LHCN-M2 (cell line): ENCODE measurements at regions not wholly inside any gene's neighbourhood (a gene's known extent, or its start where the extent isn't known, plus 50 kb on each side); places are given as distances from the start of the nearest gene placed in this dataset.
"Not testable (repeated sequence)": the region's sequence is repeated elsewhere in the genome, so short reads cannot be mapped to it uniquely, and the experiment has no call there.

Experiments used
- DNase-seq: peaks from one replicate; pipeline ENCODE4 v3.0.0-alpha.2; 2012; ENCODE audit warnings: low read depth

DNA sequence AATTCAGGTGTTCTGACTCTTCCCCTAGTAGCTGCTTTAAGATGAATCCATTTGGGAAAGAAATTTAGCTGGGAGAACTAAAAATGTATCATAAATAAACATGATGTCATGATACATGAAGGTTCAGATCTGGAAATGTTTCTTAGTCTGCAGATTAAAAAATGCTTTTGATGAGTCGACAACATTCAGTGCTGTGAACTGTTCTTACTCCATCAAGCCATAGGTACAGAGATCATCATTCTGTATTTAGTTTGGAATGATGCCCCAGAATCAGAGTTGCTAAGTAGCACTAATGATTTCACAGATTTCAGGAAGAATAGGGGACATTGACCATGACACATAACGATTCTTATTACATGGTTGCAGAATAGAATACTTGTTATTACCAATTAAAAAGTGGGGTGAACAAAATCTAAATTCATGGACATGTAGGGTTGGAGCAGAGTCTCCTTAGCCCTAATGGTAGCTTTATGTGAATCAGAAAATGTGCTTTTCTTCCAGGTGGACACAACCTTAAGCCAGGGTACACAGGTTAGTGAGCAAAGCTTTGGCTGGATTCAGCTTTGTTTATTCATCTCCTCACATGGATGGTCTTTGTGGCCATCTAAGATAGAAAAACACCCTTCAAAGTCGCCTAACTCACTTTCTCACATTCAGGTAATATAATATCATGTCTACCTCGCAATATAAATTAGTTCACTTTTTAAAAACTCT is 205.4 kb upstream of the SEL1L start:
- no peak for DNase-seq

DNA sequence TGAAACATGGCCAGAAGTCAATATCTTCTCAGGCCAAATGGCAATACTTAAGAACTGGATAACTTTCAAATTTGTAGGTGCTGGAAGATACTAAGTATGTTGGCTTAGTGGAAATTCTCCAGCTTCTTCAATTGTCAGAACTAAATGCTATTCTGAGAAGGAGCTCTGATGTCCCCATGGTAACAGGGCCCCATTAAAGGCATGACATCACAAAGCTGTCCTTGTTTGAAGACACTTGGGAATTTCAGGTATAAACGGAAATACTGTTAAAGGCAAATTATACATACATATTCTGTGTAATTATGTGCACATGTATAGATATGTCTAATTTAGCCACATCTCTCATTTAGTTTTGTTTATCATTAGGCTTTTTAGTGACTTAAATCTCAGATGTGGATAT is 210.0 kb upstream of the SEL1L start:
- no peak for DNase-seq

DNA sequence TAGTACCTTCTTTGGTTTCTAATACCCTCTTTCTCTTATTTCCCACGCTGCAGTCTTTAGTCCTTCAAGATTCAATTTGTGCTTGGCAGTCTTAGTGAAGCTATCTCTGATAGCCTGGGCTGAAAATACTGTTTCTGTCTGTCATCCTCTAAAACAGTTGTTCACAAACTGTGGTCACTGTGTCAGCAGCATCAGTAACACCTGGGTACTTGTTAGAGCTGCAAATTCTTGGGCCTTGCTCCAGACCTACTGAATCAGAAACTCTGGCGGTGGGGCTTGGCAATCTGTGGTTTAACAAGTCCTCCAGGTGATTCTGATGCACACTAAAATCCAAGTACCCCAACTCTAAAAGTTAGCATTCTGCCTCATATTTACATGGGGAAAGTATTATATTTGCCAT is 217.5 kb upstream of the SEL1L start:
- DNase-seq: no peak

DNA sequence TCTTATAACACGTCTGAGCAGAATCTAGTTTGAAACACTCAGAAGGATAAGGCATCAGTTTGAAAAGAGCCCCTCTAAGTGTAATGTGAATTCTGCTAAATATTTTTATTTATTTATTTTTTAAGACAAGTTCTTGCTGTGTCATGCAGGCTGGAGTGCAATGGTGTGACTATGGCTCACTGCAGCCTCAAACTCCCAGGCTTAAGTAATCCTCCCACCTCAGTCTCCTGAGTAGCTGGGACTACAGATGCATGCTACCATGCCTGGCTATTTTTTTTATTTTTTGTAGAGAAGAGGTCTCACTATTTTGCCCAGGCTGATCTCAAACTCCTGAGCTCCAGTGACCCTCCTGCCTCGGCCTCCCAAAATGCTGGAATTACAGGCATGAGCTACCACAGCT is 225.9 kb upstream of the SEL1L start:
- DNase-seq: no peak

DNA sequence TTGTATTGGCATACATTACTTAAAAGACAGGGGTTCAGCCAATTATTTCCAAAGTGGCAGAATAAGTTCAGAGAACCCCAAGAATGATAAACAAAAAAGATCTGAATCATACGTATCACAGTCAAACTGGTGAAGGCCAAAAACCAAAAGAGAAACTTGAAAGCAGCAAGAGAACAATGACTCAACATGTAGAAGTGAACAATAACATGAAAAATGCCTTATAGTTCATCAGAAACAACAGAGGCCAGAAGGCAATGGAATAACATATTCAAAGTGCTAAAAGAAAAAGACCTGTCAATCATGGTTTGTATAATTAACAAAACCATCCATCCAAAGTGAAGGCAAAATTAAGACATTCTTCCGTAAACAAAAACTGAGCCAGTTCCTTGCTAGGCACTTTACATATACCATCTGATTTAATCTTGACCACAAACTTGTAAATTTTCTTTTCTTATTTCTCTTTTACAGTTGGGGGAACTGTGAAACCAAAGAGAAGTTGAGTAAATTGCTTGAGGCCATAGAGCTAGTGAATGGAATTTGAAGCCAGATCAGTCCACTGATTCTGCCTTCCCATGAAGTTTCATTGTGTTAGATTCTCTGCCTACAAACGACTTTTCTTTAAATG is 232.1 kb upstream of the SEL1L start:
- no peak for DNase-seq

DNA sequence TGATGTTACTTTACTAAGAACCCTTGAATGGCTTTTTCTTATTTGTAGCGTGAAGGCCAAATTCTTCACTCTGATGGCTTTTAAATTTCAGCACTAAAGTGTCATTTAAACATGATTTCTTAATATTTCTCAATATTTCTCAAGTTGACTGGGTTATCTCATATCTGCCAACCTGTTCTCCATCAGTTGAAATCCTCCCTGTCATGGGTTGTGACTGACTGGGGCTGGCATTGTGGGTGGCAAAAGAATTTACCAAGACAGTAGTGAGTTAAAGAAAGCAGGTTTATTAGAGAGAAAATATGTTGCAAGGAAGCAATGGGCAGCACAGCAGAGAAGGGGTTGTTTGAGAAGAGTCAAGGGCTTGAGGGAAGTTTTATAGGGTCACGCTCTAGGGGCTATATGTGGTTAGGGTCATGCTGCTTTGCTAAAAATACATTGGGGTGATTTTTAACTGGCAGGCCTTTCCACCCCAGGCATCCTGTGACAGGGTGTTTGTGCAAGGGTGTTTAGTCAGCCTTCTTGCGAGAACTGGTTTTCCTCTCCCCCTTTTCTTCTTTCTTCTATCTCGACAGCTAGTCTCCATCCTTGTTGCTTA is 232.8 kb upstream of the SEL1L start:
- no peak for DNase-seq

DNA sequence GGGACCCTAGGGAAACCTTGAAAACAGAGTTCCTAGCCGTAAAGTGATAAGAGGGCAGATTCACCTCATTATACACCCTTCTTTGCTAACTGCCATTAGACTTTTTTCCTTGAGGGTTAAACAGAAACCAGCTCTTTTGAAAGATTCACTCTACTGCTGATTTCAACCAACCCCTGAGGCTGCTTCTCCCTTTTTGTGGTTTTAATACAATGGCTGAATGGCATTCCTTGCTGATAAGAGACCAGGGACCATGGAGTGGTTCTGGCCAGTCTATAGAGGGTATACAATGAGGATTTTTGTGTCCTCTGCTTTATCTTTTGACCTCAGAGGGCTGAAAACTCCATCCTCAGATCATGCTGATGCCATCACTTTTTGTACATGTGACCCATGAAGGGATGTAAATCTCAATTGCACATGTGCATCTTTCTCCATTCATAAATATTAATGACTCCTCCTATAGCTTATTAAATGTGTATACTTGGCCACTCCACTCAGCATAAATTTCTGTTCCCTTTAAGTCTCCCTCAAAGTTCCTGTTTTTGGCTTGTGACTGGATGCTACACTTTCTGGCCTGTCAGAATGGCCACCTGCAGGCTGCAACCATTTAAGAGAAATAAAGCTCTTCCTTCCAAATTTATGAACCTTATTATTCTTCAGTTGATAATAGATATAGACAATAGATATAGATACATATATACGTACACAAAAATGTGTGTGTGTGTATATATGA is 233.8 kb upstream of the SEL1L start:
- no peak for DNase-seq

DNA sequence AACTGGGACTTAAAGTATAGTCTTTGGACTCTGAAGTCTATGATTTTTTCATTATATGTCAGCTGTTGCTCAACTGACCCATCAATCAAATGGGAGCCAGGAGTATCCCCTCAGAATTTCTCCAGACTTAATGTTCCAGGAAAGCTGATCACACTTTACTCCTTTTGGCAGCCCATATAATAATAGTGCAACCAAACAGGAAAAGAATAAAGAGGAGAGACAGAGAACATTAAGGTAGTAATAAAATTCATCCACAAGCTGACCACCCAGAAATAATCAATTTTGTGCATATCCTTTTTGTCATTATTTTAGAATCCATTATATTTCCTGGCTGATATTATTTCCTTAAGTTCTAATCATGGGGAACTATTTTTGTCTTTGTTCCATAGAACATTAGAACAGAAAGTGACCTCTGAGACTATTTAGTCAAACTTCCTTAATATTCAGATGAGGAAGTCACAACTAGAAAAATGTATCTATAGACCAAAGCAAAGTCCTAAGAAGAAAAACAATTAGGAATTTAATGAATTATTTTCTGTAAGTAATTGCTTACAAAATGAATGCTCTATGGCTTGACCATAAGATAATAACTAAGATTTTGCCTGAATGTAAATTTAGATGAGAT is 238.1 kb upstream of the SEL1L start:
- DNase-seq: no peak

DNA sequence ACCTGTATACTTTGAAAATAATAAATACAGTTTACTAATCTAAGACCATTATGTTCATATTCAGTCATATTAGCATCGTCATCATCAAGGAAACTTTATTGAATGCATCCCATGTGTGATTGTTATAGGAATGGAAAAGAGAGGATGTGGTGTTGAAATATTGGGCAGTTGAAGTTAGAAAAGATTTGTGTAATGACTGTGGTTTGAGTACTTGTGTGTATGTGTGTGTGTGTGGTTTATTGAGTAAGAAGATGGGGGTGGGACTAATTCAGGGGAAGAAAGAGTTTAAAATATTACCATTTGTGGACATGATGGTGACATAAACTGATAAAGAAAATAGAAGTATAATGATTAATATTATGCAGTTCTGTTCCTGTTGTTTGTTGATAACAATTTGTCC is 238.7 kb upstream of the SEL1L start:
- no peak for DNase-seq

DNA sequence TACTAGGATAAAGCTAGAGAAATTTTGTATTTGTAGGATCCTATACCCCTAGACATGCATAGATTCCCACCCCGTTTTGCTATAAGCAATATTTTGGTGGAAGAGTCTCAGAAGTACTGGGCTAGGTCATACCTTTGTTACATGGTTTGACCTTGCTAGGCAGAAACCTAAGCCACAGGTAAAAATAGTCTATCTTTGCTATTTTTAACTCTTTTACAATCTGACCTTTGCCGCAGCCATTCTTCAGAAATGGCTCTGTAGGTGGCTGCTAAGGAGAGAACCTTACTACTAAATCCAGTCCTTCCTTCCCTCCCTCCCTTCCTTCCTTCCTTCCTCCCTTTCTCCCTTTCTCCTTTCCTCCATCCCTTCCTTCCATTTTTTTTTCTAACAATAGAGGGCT is 242.9 kb upstream of the SEL1L start:
- DNase-seq: no peak

DNA sequence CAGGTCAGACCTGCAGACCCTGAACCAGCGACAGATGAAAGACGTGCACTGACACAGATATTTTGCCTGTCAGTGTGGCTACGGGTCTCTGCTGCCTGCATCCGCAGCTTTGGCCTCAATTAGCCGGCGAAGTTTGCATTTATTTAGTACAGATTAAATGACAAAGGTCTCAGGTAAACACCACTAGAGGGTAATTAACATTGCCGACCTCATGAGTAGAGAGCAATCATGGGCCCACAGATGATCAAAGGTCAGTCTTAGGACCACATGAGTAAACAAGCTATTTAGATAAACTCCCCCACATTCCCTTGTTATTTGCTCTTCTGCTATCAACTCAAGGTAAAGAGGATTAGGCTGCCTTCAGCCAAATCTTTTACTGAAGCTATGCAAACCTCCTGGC is 248.1 kb upstream of the SEL1L start:
- DNase-seq: not testable (repeated sequence)

DNA sequence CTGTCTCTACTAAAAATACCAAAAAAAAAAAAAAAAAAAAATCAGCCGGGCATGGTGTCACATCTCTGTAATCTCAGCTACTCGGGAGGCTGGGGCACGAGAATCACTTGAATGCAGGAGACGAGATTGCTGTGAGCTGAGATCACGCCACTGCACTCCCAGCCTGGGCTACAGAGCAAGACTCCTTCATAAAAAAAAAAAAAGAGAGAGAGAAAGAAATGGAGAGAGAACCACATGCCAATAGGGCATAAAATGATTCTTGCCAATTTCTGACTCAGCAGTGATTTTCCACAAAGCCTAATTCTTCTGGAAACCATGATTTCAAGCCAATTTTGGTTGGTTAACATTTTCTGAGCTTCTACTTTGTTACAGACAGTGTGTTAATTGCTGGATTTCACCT is 250.4 kb upstream of the SEL1L start:
- no peak for DNase-seq

DNA sequence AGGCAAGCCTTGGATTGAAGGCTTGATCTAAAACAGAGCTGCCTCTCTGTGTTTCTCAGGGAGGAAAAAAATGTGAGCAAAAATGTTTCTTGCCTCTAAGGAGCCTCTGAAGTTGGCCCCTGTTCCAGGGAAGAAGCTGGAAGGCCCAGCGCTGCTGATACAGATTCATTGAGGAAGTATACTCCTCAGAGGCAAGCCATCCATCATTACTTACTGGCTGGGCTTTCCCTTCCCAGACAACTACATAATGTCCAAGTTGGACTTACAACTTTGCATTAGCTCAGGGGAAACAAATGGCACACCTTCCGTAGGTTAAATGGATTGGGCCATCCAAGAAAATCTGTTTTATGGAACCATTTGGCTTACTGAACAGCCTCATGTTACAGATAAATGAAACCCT is 263.7 kb upstream of the SEL1L start:
- no peak for DNase-seq

DNA sequence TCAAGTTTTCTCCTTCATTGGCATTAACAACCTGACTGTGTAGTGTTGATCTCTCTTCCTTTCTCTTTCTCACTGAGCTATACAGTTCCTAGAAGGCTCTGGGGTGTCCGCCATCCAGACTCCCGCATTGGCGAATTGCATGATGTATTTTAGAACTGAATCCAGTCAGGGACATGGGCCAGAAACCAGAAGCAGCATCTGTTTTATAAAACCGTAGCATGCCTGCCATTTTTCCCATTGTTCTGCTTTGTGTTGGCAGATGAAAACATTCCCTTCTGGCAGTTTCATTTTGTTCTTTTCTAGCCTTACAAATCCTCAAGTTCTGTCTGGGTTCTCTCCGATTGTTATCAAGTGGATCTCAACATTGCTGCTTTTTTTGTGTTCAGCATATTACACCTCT is 268.3 kb upstream of the SEL1L start:
- DNase-seq: no peak

DNA sequence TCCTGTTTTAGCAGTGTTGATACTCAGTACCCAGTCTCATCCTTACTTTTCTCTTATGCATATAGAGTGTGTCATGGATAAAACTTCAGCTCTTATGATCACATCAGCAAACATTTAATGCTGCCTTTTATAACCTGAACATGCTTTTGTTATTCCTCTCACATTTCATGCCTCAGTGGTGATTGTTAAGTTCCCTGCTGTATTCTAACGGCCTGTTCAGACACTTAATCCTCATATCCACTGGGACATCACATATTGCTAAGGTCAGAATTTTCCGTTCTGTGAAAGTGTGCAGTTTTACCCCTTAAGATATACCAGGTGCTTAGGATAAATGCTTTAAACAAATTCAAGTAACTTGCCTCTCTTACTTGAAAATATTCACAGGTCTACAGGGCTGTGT is 268.7 kb upstream of the SEL1L start:
- no peak for DNase-seq

DNA sequence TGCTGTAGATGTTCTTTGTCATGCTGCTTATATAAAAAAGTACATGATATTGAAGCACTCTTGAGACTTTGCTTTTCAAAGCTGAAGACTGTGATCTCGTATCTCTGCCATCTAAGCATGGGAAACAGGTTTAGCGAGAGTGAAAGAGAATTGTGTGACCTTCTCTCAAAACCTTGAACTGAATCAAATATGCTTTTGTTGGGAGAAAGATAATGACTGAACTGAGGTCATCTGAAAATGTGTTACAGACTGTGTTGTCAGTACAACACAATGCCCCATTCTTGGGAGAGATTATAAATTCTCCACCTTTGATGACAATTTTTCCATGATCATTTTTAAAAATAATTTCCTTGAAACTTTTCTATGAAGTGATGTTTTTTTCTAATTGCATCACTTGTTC is 272.1 kb upstream of the SEL1L start:
- DNase-seq: no peak

DNA sequence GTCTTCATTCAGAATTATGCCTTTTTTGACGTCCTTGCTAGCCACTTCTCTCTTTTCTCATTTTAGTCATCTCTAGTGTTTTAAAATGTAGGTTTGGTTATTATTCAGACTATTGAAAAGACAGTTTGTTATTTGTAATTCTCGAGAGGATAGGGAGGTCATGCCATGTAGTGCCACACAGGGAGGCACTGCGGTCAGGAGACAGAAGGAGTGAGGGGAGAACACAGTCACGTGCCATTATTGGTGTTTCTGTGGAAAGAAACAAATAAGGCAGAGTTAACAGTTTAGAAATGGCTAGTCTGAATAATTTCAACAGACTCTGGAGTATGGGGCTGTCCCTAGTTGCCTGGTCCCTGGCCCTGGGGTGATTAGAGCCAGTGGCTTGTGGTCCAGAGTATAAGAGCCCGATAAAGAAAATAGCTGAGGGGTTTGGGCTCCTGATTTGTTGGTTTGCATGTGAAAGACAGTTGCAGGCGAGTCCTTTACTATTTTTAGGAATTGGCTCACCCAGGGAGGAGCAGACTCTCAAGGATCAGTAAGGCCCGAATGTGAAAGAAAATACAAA is 278.1 kb upstream of the SEL1L start:
- no peak for DNase-seq

DNA sequence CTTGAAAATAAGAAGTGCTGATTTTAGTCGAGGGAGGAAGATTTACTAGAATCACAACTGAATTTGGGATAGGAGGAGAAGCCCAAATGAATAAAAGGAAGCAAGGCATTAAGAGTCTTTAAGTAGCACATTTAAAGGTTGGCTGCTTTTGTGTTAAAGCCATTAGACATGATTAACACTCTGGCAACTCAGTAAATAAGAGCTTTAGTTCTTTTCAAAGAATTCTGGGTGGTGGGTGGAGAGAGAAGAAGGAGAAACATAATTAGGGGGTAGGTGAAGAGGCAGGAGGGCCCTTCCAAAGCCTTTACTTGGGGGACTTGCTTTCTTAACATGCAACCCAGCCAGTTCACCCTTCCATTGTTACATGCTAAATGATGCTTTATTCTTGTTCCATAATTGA is 284.6 kb upstream of the SEL1L start:
- no peak for DNase-seq

DNA sequence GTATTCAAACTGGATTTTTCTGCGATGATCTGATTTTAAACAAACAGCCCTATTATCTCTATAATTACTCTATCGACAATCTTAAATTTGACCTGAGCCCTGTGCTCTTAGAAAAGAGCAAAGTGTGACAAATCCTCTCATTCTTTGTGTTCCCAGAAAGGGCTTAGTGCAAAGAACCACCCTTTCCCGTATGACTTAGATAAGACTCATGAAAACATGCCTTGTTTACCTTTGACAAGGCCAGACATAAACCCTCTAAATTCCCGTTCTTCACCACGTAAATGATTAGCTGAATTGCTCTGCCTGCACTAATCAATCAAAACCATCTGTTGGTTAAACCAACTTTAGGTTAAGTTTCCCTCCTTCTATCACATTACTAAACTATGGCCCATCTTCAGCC is 285.7 kb upstream of the SEL1L start:
- DNase-seq: no peak

DNA sequence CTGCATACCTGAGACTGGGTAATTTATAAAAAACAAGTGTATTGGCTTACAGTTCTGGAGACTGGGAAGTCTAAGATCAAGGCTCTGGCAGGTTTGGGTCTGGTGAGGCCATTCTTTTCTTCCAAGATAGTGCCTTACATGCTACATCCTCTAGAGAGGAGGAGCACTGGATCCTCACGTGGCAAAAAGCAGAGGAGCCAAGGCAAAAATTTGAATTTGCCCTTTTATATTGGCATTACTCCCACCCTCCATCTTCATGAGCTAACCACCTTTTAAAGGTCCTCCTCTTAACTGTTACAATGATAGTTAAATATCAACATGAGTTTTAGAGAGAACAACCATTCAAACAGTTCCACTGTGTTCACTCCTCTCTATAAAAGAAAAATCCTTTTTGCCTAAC is 286.3 kb upstream of the SEL1L start:
- DNase-seq: no peak

DNA sequence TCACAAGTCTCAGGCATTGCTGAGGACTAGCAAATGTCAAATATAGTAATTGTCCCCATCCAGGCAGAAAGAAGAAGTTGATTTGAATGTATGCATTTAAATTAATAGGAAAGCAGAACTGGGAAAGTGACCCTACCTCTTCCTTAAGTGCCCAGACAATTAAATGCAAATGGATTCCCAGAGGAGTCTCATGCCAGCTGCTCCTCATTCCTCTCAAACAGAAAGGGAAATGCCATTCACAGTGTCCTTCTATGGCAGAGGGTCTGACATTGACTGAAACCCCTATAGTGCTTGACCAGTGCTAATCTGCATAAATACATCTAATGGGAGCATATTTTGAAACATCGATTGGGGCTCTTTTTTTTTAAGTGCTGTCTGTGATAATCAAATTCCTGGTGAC is 292.4 kb upstream of the SEL1L start:
- DNase-seq: no peak

DNA sequence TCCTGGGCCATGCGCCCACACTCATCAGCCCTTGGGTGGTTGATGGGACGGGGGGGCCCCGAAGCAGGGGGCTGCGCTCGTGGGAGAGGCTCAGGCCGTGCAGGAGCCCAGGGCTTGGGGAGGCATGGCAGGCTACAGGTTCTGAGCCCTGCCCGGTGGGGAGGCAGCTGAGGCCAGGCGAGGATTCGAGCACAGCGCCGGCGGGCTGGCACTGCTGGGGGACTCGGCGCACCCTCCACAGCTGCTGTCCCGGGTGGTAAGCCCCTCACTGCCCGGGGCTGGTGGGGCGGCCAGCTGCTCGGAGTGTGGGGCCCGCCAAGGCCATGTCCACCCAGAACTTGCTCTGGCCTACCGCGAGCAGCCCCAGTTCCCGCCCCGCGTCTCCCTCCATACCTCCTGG is 295.8 kb upstream of the SEL1L start:
- no peak for DNase-seq
